HepG2 (cell line): ENCODE measurements at regions not wholly inside any gene's neighbourhood (a gene's known extent, or its start where the extent isn't known, plus 50 kb on each side); places are given as distances from the start of the nearest gene placed in this dataset.

Experiments
- ATAC-seq: fragments of 200-7000 bp; cut with Tn5 transposase; 3 replicates; pipeline ENCODE4 v1.9.1; 2020; ENCODE audit warnings: mild to moderate bottlenecking, moderate library complexity
- BruUV-seq: library from RNA; stranded (reverse); fragments of 400-500 nt; replicated peaks from 2 replicates; lab custom pipeline; 2021; lab: Mats Ljungman, UMichigan
- CTCF ChIA-PET: fragments of 300-600 bp; formaldehyde crosslinking; extraction: SDS; loops from one replicate; lab custom pipeline; 2021; ENCODE audit warnings: low total read pairs, inconsistent platforms, low intra/inter-chr PET ratio; lab: Yijun Ruan, JAX
- POLR2A ChIA-PET: fragments of 350-600 bp; sonication (Branson Sonifier 250); formaldehyde crosslinking; loops from one replicate; lab custom pipeline; 2020; ENCODE audit warnings: antibody characterized with exemption, inconsistent platforms; lab: Yijun Ruan, JAX
- DNase-seq: peaks from one replicate; pipeline ENCODE4 v3.0.0-alpha.2; 2015; ENCODE audit warnings: low spot score
- FAIRE-seq: peaks from 3 replicates; lab custom pipeline; 2011; peaks lifted over from hg19 to GRCh38; lab: Jason Lieb, UNC
- H2AFZ ChIP-seq: one replicate; pipeline ENCODE4 v1.6.1; 2011; ENCODE audit warnings: low read length, inconsistent platforms
- H3K27ac ChIP-seq: fragments of 300-600 bp; 3 replicates; pipeline ENCODE4 v1.8.0; 2011; ENCODE audit warnings: mixed run types, mild to moderate bottlenecking, mixed read lengths, low read length, inconsistent platforms; ENCODE audit not compliant: insufficient read depth; ENCODE audit errors: extremely low read length
- H3K27me3 ChIP-seq, 2 experiments: fragments of 200-600 bp in 1 of 2; 2 replicates in 1 of 2; 3 replicates in 1 of 2; pipeline versions ENCODE4 v1.6.0 to v1.8.0; 2011; ENCODE audit warnings: low read length in 2 of 2, mild to moderate bottlenecking in 2 of 2, moderate library complexity in 2 of 2, inconsistent platforms in 1 of 2; ENCODE audit not compliant: insufficient read depth in 2 of 2, control insufficient read depth in 1 of 2
- H3K36me3 ChIP-seq, 2 experiments: fragments of 200-600 bp in 1 of 2; replicated peaks in 1 of 2; 2 replicates in 1 of 2; 3 replicates in 1 of 2; pipeline versions ENCODE4 v1.5.1 to v1.8.0; 2011; ENCODE audit warnings: low read length in 2 of 2, inconsistent platforms in 1 of 2; ENCODE audit not compliant: insufficient read depth in 2 of 2, control insufficient read depth in 1 of 2
- H3K4me1 ChIP-seq: 2 replicates; pipeline ENCODE4 v1.5.1; 2012; ENCODE audit warnings: low read length, inconsistent platforms; ENCODE audit not compliant: insufficient read depth
- H3K4me2 ChIP-seq: 2 replicates; pipeline ENCODE4 v1.6.0; 2011; ENCODE audit warnings: low read depth, low read length, inconsistent platforms
- H3K4me3 ChIP-seq, 3 experiments: fragments of 200-600 bp in 1 of 3; sonication (generic), shearing (Covaris generic) in 1 of 3; replicated peaks in 1 of 3; 2 replicates each; pipeline ENCODE4 v1.5.1; 2011 to 2016; ENCODE audit warnings: low read length in 3 of 3, inconsistent platforms in 2 of 3, low read depth in 2 of 3, mild to moderate bottlenecking in 2 of 3, control low read depth in 1 of 3, mixed read lengths in 1 of 3; ENCODE audit not compliant: insufficient read depth in 1 of 3
- H3K79me2 ChIP-seq: one replicate; pipeline ENCODE4 v1.6.1; 2011; ENCODE audit warnings: low read length, inconsistent platforms; ENCODE audit not compliant: insufficient read depth
- H3K9ac ChIP-seq: 2 replicates; pipeline ENCODE4 v1.6.0; 2011; ENCODE audit warnings: mild to moderate bottlenecking, low read depth, low read length, inconsistent platforms; ENCODE audit not compliant: insufficient read depth
- H3K9me3 ChIP-seq: 2 replicates; pipeline ENCODE4 v1.5.1; 2012; ENCODE audit warnings: mild to moderate bottlenecking, low read length
- H4K20me1 ChIP-seq: 2 replicates; pipeline ENCODE4 v1.6.0; 2011; ENCODE audit warnings: inconsistent platforms, mild to moderate bottlenecking, low read length, moderate library complexity; ENCODE audit not compliant: insufficient read depth
- EEA1 ChIP-seq: sonication (generic); formaldehyde crosslinking; IDR thresholded peaks from 2 replicates; pipeline ENCODE4 v1.5.1; 2020; ENCODE audit warnings: mild to moderate bottlenecking, missing genetic modification reagents, borderline replicate concordance
- ELF1 ChIP-seq: sonication (generic); formaldehyde crosslinking; IDR thresholded peaks from 2 replicates; pipeline ENCODE4 v1.4.0; 2020; ENCODE audit warnings: missing genetic modification reagents
- RFXANK ChIP-seq: IDR thresholded peaks from 2 replicates; pipeline ENCODE4 v1.6.1; 2016
- TGIF2 ChIP-seq: IDR thresholded peaks from 2 replicates; pipeline ENCODE4 v1.6.1; 2016; ENCODE audit warnings: control low read depth, missing compliant biosample characterization
- ZNF205 ChIP-seq: IDR thresholded peaks from 2 replicates; pipeline ENCODE4 v1.6.1; 2018; ENCODE audit warnings: missing biosample characterization, missing genetic modification reagents
- ZNF264 ChIP-seq: sonication (generic); formaldehyde crosslinking; IDR thresholded peaks from 2 replicates; pipeline ENCODE4 v1.4.0; 2020; ENCODE audit warnings: missing genetic modification reagents
- ZNF292 ChIP-seq: sonication (generic); formaldehyde crosslinking; IDR thresholded peaks from 2 replicates; pipeline ENCODE4 v1.8.1; 2022; ENCODE audit warnings: mild to moderate bottlenecking, low read depth, missing genetic modification reagents, borderline replicate concordance
- ZNF382 ChIP-seq: sonication (generic); formaldehyde crosslinking; IDR thresholded peaks from 2 replicates; pipeline ENCODE4 v1.5.0; 2020; ENCODE audit warnings: missing genetic modification reagents, mild to moderate bottlenecking, borderline replicate concordance
- ZNF547 ChIP-seq: sonication (generic); formaldehyde crosslinking; IDR thresholded peaks from 2 replicates; pipeline ENCODE4 v1.5.1; 2020; ENCODE audit warnings: mild to moderate bottlenecking, missing genetic modification reagents
- WGBS: methylation state at CpG from one replicate; pipeline ENCODE4 v1.1.6; 2017; ENCODE audit warnings: low lambda C conversion rate; 5-methylcytosine and 5-hydroxymethylcytosine counted together
- in situ Hi-C: cut with HindIII; loops from 2 replicates; pipeline ENCODE4 v1.10.0; 2017; ENCODE audit warnings: low pct_unique_long_range_greater_than_20kb; ENCODE audit not compliant: extremely low pct_ligation_motif_present
- intact Hi-C: fragments of 100-400 bp; cut with micrococcal nuclease; formaldehyde crosslinking; loops from one replicate; pipeline ENCODE4 v1.10.0; 2022; ENCODE audit not compliant: unreplicated experiment
- TF ChIP-seq, protein P1 (sequence below): sonication (generic); formaldehyde crosslinking; IDR thresholded peaks from 2 replicates; pipeline ENCODE4 v1.4.0; 2020; ENCODE audit warnings: missing genetic modification reagents
- TF ChIP-seq, protein P2 (sequence below): sonication (generic); formaldehyde crosslinking; conservative IDR thresholded peaks from 2 replicates; pipeline ENCODE4 v1.4.0; 2020; ENCODE audit warnings: mild to moderate bottlenecking, missing genetic modification reagents, moderate library complexity
- TF ChIP-seq, protein P3 (sequence below): sonication (generic); formaldehyde crosslinking; IDR thresholded peaks from 2 replicates; pipeline ENCODE4 v1.4.0; 2020; ENCODE audit warnings: missing genetic modification reagents, mild to moderate bottlenecking, borderline replicate concordance
- TF ChIP-seq, protein P4 (sequence below): sonication (generic); formaldehyde crosslinking; IDR thresholded peaks from 2 replicates; pipeline ENCODE4 v1.5.1; 2020; ENCODE audit warnings: mild to moderate bottlenecking, missing genetic modification reagents, moderate library complexity

DNA sequence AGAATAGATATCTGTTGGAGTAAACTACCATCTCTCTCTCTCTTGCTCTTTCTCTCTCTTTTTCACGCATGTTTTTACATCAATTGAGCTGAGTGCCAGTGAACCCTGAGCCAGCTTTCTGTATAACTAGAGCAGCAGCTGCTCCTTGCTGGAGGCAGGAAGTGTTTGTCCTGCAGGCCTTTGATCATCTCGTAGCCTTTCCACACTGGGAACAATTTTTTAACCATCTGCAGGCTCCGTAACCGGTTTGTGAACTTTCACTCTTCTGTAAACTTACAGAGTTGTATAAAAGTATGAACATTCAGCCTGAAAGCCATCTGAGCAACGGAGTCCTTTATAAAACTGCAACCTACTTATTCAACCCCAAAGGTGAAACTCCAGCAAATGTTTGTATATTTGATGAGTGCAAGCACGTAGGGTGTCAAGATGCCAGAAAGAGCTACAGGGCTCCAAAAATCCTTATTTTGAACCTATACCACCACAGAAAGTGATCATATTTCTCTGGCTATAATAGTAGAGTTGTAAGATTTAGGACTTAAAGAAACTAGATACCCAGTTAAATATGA, 162.8 kb upstream of the NFE2L3 start:
- no peak for FAIRE-seq
- Histone ChIP-seq H3K36me3 (no peaks in the 10 kb centered on the region), H3K4me1 (peaks cover 15% of the 10 kb centered on the region), H3K27ac (peak overlapping the region; percentile 44), H3K4me3 (peak overlapping the region in 1 of 3 experiments; percentile 44; a peak in 2 of 6 replicates), H4K20me1 (no peaks in the 10 kb centered on the region), H3K27me3 (no peaks in the 10 kb centered on the region), H3K79me2 (no peaks in the 10 kb centered on the region), H3K9me3 (no peaks in the 10 kb centered on the region), H3K4me2 (peak overlapping the region; percentile 66), H2AFZ (no peak overlapping the region), H3K9ac (no peak overlapping the region)
- POLR2A ChIA-PET, result no interaction called here
- intact Hi-C loops, result loop anchor here (5.0 kb wide), 1 partner anchor 37 kb away; no protein-coding TSS in a partner anchor
- 3% methylated on average over 6 of the region's 6 CpGs for WGBS
- in situ Hi-C loops, result no loop called here
- CTCF ChIA-PET, result no interaction called here
- peak; percentile 32 for DNase-seq
- no TSS peak for BruUV-seq
- peak; percentile 92 for ATAC-seq
- TF ChIP-seq, protein P1, sequence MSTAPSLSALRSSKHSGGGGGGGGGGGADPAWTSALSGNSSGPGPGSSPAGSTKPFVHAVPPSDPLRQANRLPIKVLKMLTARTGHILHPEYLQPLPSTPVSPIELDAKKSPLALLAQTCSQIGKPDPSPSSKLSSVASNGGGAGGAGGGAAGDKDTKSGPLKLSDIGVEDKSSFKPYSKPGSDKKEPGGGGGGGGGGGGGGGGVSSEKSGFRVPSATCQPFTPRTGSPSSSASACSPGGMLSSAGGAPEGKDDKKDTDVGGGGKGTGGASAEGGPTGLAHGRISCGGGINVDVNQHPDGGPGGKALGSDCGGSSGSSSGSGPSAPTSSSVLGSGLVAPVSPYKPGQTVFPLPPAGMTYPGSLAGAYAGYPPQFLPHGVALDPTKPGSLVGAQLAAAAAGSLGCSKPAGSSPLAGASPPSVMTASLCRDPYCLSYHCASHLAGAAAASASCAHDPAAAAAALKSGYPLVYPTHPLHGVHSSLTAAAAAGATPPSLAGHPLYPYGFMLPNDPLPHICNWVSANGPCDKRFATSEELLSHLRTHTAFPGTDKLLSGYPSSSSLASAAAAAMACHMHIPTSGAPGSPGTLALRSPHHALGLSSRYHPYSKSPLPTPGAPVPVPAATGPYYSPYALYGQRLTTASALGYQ, result no peak
- TF ChIP-seq ZNF205 (no peak), EEA1 (CRISPR knock-in tag) (no peak), ZNF382 (CRISPR knock-in tag) (no peak), ZNF264 (no peak), RFXANK (CRISPR knock-in tag) (no peak), TGIF2 (CRISPR knock-in tag) (no peak), ZNF292 (0 out of 2 replicates have a peak, but pooled peaks have one; percentile 45), ELF1 (0 out of 2 replicates have a peak, but pooled peaks have one; percentile 39), ZNF547 (CRISPR knock-in tag) (no peak)
- TF ChIP-seq, protein P2, sequence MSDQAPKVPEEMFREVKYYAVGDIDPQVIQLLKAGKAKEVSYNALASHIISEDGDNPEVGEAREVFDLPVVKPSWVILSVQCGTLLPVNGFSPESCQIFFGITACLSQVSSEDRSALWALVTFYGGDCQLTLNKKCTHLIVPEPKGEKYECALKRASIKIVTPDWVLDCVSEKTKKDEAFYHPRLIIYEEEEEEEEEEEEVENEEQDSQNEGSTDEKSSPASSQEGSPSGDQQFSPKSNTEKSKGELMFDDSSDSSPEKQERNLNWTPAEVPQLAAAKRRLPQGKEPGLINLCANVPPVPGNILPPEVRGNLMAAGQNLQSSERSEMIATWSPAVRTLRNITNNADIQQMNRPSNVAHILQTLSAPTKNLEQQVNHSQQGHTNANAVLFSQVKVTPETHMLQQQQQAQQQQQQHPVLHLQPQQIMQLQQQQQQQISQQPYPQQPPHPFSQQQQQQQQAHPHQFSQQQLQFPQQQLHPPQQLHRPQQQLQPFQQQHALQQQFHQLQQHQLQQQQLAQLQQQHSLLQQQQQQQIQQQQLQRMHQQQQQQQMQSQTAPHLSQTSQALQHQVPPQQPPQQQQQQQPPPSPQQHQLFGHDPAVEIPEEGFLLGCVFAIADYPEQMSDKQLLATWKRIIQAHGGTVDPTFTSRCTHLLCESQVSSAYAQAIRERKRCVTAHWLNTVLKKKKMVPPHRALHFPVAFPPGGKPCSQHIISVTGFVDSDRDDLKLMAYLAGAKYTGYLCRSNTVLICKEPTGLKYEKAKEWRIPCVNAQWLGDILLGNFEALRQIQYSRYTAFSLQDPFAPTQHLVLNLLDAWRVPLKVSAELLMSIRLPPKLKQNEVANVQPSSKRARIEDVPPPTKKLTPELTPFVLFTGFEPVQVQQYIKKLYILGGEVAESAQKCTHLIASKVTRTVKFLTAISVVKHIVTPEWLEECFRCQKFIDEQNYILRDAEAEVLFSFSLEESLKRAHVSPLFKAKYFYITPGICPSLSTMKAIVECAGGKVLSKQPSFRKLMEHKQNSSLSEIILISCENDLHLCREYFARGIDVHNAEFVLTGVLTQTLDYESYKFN, result peak; percentile 39; the same call in 1 of the 2 replicates
- TF ChIP-seq, protein P3, sequence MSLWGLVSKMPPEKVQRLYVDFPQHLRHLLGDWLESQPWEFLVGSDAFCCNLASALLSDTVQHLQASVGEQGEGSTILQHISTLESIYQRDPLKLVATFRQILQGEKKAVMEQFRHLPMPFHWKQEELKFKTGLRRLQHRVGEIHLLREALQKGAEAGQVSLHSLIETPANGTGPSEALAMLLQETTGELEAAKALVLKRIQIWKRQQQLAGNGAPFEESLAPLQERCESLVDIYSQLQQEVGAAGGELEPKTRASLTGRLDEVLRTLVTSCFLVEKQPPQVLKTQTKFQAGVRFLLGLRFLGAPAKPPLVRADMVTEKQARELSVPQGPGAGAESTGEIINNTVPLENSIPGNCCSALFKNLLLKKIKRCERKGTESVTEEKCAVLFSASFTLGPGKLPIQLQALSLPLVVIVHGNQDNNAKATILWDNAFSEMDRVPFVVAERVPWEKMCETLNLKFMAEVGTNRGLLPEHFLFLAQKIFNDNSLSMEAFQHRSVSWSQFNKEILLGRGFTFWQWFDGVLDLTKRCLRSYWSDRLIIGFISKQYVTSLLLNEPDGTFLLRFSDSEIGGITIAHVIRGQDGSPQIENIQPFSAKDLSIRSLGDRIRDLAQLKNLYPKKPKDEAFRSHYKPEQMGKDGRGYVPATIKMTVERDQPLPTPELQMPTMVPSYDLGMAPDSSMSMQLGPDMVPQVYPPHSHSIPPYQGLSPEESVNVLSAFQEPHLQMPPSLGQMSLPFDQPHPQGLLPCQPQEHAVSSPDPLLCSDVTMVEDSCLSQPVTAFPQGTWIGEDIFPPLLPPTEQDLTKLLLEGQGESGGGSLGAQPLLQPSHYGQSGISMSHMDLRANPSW (CRISPR knock-in tag), result no peak
- TF ChIP-seq, protein P4, sequence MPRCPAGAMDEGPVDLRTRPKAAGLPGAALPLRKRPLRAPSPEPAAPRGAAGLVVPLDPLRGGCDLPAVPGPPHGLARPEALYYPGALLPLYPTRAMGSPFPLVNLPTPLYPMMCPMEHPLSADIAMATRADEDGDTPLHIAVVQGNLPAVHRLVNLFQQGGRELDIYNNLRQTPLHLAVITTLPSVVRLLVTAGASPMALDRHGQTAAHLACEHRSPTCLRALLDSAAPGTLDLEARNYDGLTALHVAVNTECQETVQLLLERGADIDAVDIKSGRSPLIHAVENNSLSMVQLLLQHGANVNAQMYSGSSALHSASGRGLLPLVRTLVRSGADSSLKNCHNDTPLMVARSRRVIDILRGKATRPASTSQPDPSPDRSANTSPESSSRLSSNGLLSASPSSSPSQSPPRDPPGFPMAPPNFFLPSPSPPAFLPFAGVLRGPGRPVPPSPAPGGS (CRISPR knock-in tag), result no peak
